ENCODE measurements at regions not wholly inside any gene's neighbourhood (a gene's known extent, or its start where the extent isn't known, plus 50 kb on each side); places are given as distances from the start of the nearest gene placed in this dataset.
"Not testable (repeated sequence)": the region's sequence is repeated elsewhere in the genome, so short reads cannot be mapped to it uniquely, and the experiment has no call there.

DNA sequence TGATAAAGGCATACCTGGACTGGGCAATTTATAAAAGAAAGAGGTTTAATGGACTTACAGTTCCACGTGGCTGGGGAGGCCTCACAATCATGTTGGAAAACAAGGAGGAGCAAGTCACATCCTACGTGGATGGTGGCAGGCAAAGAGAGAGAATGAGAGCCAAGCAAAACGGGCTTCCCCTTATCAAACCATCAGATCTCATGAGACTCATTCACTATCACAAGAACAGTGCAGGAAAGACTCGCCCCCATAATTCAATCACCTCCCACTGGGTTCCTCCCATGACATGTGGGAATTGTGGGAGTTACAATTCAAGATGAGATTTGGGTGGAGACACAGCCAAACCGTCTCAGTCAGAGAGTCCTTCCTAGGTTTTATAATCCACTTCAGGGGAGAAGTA, 222.3 kb downstream of the ZNF674 start:
- H3K36me3 ChIP-seq (ENCODE audit: control insufficient read depth, insufficient read depth, low read length); H3K27ac ChIP-seq (ENCODE audit: extremely low read depth, low read depth, low read length); intact Hi-C loops (cut with micrococcal nuclease); DNase-seq (ENCODE audit: extremely low read depth in 1 of 4, low spot score in 3 of 4); FAIRE-seq; in situ Hi-C loops (cut with MboI); H3K9me1 ChIP-seq (ENCODE audit: control insufficient read depth, insufficient read depth, low read length); H3K27me3 ChIP-seq (ENCODE audit: control insufficient read depth in 2 of 2, insufficient read depth in 2 of 2, low read length in 2 of 2); H3K9me3 ChIP-seq (replicated peaks; ENCODE audit: control insufficient read depth, insufficient read depth, low read depth, low read length); H4K20me1 ChIP-seq (replicated peaks; ENCODE audit: control insufficient read depth, insufficient read depth, low read length); H3K4me3 ChIP-seq; H3K4me2 ChIP-seq (ENCODE audit: insufficient read depth, low read length); H3K4me1 ChIP-seq (replicated peaks in 1 of 2; ENCODE audit: control insufficient read depth in 2 of 2, insufficient read depth in 2 of 2, low read length in 2 of 2); POLR2A ChIA-PET; BruUV-seq (replicated peaks); ATAC-seq; CTCF ChIA-PET (ENCODE audit: low intra/inter-chr PET ratio); H3K79me2 ChIP-seq (ENCODE audit: control insufficient read depth, insufficient read depth, low read length); H3K9ac ChIP-seq (ENCODE audit: insufficient read depth in 1 of 2, low read depth in 2 of 2, low read length in 2 of 2); H2AFZ ChIP-seq (ENCODE audit: low read depth, low read length): not testable (repeated sequence)
- 0% methylated on average over 3 of the region's 5 CpGs for WGBS (ENCODE audit: insufficient coverage, low coverage, missing lambda C conversion rate)

DNA sequence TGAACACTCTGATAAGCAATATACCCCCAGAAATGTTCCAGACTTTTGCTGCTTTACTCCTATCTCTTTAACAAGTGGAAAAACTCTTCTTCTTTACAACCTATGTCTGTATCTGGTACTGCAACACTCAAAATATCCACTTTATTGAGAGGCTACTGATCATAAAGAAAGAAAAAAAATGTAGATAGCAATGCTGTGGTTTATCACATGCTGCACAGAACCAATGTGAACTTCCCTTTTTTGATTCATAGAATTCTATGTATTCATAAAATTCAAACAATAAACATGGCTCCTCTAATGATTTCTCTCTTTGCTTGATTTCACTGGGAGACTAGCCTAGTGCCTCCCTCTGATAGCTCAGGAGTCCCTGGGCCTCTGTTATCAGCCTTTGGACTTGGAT, 223.5 kb downstream of the ZNF674 start:
- DNase-seq (ENCODE audit: extremely low read depth in 1 of 4, low spot score in 3 of 4) (no peak), FAIRE-seq (no peak), ATAC-seq (no peak)
- Histone ChIP-seq H3K36me3 (ENCODE audit: control insufficient read depth, insufficient read depth, low read length) (no peaks in the 10 kb centered on the region), H3K27me3 (ENCODE audit: control insufficient read depth in 2 of 2, insufficient read depth in 2 of 2, low read length in 2 of 2) (no peaks in the 10 kb centered on the region), H3K9me3 (replicated peaks; ENCODE audit: control insufficient read depth, insufficient read depth, low read depth, low read length) (no peaks in the 10 kb centered on the region), H3K79me2 (ENCODE audit: control insufficient read depth, insufficient read depth, low read length) (no peaks in the 10 kb centered on the region), H3K27ac (ENCODE audit: extremely low read depth, low read depth, low read length) (no peak overlapping the region), H2AFZ (ENCODE audit: low read depth, low read length) (no peak overlapping the region), H3K4me2 (ENCODE audit: insufficient read depth, low read length) (no peak overlapping the region), H3K4me1 (replicated peaks in 1 of 2; ENCODE audit: control insufficient read depth in 2 of 2, insufficient read depth in 2 of 2, low read length in 2 of 2) (no peaks in the 10 kb centered on the region), H3K4me3 (no peak overlapping the region), H3K9me1 (ENCODE audit: control insufficient read depth, insufficient read depth, low read length) (no peaks in the 10 kb centered on the region), H3K9ac (ENCODE audit: insufficient read depth in 1 of 2, low read depth in 2 of 2, low read length in 2 of 2) (no peak overlapping the region), H4K20me1 (replicated peaks; ENCODE audit: control insufficient read depth, insufficient read depth, low read length) (no peaks in the 10 kb centered on the region)
- in situ Hi-C loops (cut with MboI) (no loop called here), intact Hi-C loops (cut with micrococcal nuclease) (no loop called here)
- CTCF ChIA-PET (ENCODE audit: low intra/inter-chr PET ratio), result no interaction called here
- no TSS peak for BruUV-seq (replicated peaks)
- POLR2A ChIA-PET, result no interaction called here
- TF ChIP-seq, protein P1, sequence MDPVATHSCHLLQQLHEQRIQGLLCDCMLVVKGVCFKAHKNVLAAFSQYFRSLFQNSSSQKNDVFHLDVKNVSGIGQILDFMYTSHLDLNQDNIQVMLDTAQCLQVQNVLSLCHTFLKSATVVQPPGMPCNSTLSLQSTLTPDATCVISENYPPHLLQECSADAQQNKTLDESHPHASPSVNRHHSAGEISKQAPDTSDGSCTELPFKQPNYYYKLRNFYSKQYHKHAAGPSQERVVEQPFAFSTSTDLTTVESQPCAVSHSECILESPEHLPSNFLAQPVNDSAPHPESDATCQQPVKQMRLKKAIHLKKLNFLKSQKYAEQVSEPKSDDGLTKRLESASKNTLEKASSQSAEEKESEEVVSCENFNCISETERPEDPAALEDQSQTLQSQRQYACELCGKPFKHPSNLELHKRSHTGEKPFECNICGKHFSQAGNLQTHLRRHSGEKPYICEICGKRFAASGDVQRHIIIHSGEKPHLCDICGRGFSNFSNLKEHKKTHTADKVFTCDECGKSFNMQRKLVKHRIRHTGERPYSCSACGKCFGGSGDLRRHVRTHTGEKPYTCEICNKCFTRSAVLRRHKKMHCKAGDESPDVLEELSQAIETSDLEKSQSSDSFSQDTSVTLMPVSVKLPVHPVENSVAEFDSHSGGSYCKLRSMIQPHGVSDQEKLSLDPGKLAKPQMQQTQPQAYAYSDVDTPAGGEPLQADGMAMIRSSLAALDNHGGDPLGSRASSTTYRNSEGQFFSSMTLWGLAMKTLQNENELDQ (CRISPR knock-in tag; IDR thresholded peaks at IDR 0.05; ENCODE audit: borderline replicate concordance), result no peak
- TF ChIP-seq SMAD4 (CRISPR knock-in tag; conservative IDR thresholded peaks at IDR 0.05) (no peak), ZNF121 (CRISPR knock-in tag; conservative IDR thresholded peaks at IDR 0.05) (no peak), RBM39 (optimal IDR thresholded peaks at IDR 0.05; ENCODE audit: low read depth, low read length) (no peak), MAFG (tag; conservative IDR thresholded peaks at IDR 0.05) (no peak), MTF1 (CRISPR knock-in tag; IDR thresholded peaks at IDR 0.05; ENCODE audit: borderline replicate concordance) (no peak)
- TF ChIP-seq, protein P2, sequence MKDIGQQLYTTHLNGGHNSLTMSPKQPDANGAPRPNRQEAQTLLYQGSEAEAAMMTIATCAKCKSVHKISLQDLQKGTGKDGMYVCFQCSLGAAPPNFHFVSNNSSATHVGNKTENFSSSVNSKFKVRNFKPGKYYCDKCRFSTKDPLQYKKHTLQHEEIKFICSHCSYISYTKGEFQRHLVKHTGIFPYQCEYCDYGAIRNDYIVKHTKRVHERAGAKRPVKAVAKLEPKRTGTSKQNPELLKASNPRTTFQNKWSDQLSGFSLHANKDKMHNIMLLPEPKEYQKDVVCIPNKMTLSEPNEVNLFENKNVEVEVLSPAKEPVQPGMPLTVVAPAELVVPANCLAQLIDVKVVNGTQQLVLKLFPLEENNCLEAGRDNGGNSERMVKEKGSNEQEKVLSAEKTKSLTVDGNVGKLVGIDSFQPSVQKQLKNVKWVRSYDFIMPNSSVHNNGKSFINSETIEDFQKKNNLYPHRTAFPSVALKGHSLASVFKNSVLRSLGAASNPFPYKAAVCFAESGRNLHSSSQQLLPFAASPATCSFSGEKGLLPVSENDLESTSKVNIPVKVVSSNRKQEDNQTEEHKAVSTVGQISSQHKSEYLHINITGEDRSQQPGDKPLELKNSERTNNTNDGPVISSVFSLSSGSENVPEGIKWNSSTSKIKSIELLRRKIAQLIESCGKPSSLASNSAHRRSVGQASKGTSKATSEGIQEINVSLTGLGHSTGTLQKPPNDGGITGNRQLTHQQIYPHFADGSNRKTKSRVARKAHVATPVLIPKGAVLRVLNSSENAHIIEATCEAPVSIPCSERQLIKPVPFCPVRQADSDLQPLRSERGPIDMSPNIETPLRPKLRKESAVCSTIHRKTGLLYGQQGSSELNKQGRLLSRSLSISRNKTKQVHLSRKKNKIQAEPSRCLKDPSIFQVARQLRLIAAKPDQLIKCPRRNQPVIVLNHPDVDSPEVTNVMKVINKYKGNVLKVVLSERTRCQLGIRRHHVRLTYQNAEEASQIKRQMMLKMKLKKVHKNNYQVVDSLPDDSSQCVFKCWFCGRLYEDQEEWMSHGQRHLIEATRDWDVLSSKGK (CRISPR knock-in tag; IDR thresholded peaks at IDR 0.05), result no peak
